ENCODE measurements at regions not wholly inside any gene's neighbourhood (a gene's known extent, or its start where the extent isn't known, plus 50 kb on each side); places are given as distances from the start of the nearest gene placed in this dataset.

DNA sequence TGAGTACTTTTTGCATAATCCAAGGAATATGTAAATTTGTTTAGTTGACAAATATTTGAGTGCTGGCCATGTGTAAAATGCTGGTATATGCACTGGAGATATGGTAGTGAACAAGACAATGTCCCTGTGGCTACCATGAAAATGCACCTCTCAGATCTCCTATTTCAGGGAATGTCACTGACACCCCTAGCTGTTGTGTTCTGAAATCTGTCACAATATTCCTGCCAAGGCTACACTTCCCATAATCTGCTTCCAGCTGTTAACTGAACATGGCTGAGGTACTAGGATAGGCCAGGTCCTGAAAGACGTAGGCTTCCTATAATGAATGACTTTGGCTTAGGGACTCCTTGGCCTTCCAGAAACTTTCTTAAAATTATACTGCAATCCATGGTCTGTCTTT, 197.8 kb downstream of the ZNF648 start:
- DNase-seq (ENCODE audit: extremely low read depth, low read depth) = no peak

GRCh38 chr1:181863006-181863405, 198.5 kb downstream of the ZNF648 start:
- no peak for DNase-seq (ENCODE audit: extremely low read depth, low read depth)

DNA sequence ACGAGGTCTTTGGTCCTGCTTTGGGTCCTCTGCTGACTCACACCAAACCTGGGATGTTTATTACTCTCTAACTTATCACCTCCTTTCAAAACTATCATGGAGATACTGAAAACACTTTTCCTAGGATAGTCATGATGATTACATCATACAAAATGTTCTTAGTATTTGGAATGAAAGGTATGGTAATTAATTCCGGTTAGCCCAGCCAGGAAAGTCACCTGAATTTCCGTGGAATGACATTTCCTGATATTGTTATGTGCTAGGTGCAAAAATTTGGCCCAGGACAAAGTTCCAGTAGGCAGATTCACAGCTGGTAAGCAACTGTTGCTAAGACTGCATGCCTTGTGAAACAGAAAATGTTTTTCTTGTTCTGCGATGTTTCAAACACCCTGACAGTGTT, 203.4 kb downstream of the ZNF648 start:
- no peak for DNase-seq (ENCODE audit: extremely low read depth, low read depth)
